Endothelial cell (in vitro differentiated cells): ENCODE measurements at regions not wholly inside any gene's neighbourhood (a gene's known extent, or its start where the extent isn't known, plus 50 kb on each side); places are given as distances from the start of the nearest gene placed in this dataset.

Experiments
- DNase-seq: peaks from one replicate; pipeline ENCODE4 v3.0.0; 2021; ENCODE audit warnings: low spot score
- H3K27ac Mint-ChIP-seq: one replicate; pipeline ENCODE4 v1.8.0; 2021; ENCODE audit warnings: mixed read lengths, inconsistent platforms; ENCODE audit not compliant: unreplicated experiment
- H3K27me3 Mint-ChIP-seq: one replicate; pipeline ENCODE4 v1.8.0; 2021; ENCODE audit warnings: mild to moderate bottlenecking, moderate library complexity, mixed read lengths, inconsistent platforms; ENCODE audit not compliant: unreplicated experiment
- H3K36me3 Mint-ChIP-seq: one replicate; pipeline ENCODE4 v1.8.0; 2021; ENCODE audit warnings: mild to moderate bottlenecking, low read depth, mixed read lengths, inconsistent platforms; ENCODE audit not compliant: unreplicated experiment
- H3K4me1 Mint-ChIP-seq: one replicate; pipeline ENCODE4 v1.8.0; 2021; ENCODE audit warnings: mild to moderate bottlenecking, mixed read lengths, inconsistent platforms; ENCODE audit not compliant: unreplicated experiment
- H3K4me3 Mint-ChIP-seq: one replicate; pipeline ENCODE4 v1.8.0; 2021; ENCODE audit warnings: mild to moderate bottlenecking, mixed read lengths, inconsistent platforms; ENCODE audit not compliant: unreplicated experiment
- H3K9me3 Mint-ChIP-seq: one replicate; pipeline ENCODE4 v1.8.0; 2021; ENCODE audit warnings: mixed read lengths, inconsistent platforms; ENCODE audit not compliant: unreplicated experiment
- TF ChIP-seq, protein P1 (sequence below): fragments of 200-600 bp; sonication (generic); IDR thresholded peaks from one replicate; pipeline ENCODE4 v1.5.0; 2021; ENCODE audit warnings: antibody characterized with exemption; ENCODE audit not compliant: unreplicated experiment

GRCh38 chr1:181405584-181405983, 77.7 kb upstream of the CACNA1E start:
- H3K36me3 Mint-ChIP-seq, result no peaks in the 10 kb centered on the region
- no peaks in the 10 kb centered on the region for H3K27me3 Mint-ChIP-seq
- TF ChIP-seq, protein P1, sequence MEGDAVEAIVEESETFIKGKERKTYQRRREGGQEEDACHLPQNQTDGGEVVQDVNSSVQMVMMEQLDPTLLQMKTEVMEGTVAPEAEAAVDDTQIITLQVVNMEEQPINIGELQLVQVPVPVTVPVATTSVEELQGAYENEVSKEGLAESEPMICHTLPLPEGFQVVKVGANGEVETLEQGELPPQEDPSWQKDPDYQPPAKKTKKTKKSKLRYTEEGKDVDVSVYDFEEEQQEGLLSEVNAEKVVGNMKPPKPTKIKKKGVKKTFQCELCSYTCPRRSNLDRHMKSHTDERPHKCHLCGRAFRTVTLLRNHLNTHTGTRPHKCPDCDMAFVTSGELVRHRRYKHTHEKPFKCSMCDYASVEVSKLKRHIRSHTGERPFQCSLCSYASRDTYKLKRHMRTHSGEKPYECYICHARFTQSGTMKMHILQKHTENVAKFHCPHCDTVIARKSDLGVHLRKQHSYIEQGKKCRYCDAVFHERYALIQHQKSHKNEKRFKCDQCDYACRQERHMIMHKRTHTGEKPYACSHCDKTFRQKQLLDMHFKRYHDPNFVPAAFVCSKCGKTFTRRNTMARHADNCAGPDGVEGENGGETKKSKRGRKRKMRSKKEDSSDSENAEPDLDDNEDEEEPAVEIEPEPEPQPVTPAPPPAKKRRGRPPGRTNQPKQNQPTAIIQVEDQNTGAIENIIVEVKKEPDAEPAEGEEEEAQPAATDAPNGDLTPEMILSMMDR, result no peak
- H3K27ac Mint-ChIP-seq, result no peak overlapping the region
- no peaks in the 10 kb centered on the region for H3K4me1 Mint-ChIP-seq
- no peak for DNase-seq
- no peak overlapping the region for H3K4me3 Mint-ChIP-seq
- H3K9me3 Mint-ChIP-seq, result no peaks in the 10 kb centered on the region

- H3K9me3 Mint-ChIP-seq, result no peaks in the 10 kb centered on the region
- TF ChIP-seq, protein P1, result no peak
- DNase-seq, result no peak
- H3K36me3 Mint-ChIP-seq, result no peaks in the 10 kb centered on the region
- H3K27ac Mint-ChIP-seq, result no peak overlapping the region
- no peaks in the 10 kb centered on the region for H3K27me3 Mint-ChIP-seq
- H3K4me1 Mint-ChIP-seq, result no peaks in the 10 kb centered on the region
- no peak overlapping the region for H3K4me3 Mint-ChIP-seq
Measured at GRCh38 chr1:181406989-181407388, 76.3 kb upstream of the CACNA1E start.

DNA sequence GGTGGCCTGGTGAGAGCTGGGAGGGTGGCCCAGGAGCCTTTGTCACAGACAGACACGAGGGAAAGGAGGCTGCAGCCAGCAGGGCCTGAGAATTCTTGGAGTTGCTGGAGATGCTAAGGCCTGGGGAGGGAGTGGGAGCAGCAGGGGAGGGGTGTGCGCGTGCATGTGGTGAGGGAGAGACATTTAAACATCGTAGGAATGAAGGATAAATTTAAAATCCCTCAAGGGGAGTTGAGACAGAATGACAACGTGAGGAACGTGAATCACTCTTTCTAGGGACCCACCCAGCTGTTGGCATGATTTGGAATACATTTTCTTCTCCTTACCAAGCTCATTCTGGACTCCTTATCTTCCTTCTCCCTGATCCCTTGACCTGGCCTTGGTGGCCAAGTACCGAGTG, 73.3 kb upstream of the CACNA1E start:
- TF ChIP-seq, protein P1, result no peak
- H3K4me1 Mint-ChIP-seq, result no peaks in the 10 kb centered on the region
- H3K27me3 Mint-ChIP-seq, result no peaks in the 10 kb centered on the region
- H3K36me3 Mint-ChIP-seq, result no peaks in the 10 kb centered on the region
- H3K27ac Mint-ChIP-seq, result no peak overlapping the region
- DNase-seq, result no peak
- H3K9me3 Mint-ChIP-seq, result no peaks in the 10 kb centered on the region
- no peak overlapping the region for H3K4me3 Mint-ChIP-seq

DNA sequence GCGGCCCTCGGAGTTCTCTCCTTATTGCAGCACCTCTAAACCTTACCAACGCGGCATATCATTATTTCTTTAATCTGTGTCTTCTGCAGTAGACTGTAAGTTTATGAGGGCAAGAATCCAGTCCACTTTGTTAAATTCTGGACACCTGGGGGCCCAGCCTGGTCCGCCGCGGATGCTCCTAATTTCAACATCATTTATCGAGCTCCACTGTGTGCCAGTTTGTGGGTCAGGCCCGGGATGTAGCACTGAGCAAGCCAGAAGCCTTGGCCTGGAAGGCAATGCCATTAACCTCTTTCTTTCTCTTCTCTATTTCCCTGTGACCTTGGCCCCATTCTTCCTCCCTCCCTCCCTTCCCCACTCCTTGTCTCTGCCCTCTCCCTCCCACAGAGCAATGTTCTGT, 70.6 kb upstream of the CACNA1E start:
- Mint-ChIP-seq H3K27me3 (peaks cover 2% of the 10 kb centered on the region), H3K4me3 (no peak overlapping the region), H3K9me3 (no peaks in the 10 kb centered on the region)

DNA sequence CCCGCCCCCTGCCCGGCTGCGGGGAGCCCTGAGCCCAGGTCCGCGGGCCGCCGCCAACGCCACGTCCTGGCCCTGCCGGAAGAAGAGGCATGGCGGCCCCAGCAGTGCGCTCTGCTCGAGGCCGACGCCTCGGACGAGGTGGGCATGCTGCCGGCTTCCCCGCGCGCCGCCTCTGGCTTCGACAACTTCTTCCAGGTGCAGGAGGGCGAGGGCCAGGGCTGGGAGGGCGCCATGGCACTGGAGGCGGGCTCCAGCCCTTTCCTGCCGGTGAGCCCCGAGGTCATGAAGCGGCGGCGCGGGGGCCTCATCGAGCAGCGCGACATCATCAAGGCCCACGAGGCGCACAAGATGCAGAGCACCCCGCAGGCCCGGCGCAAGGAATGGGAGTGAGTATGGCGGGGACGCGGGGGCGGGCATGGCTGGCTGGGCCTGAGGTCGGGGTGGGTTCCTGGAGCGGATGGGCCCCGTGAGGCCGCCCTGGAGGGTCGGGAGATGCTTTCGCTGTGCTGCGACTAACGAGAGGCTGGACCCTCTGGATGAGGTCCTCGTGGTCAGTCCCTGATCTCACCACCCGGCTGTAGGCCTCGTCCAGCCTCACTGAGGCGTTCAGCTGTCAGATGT, 70.0 kb upstream of the CACNA1E start:
- peaks cover 2% of the 10 kb centered on the region for H3K27me3 Mint-ChIP-seq
- H3K36me3 Mint-ChIP-seq, result no peaks in the 10 kb centered on the region
- no peak for DNase-seq
- TF ChIP-seq, protein P1, result no peak
- H3K9me3 Mint-ChIP-seq, result no peaks in the 10 kb centered on the region
- H3K27ac Mint-ChIP-seq, result no peak overlapping the region
- no peak overlapping the region for H3K4me3 Mint-ChIP-seq
- no peaks in the 10 kb centered on the region for H3K4me1 Mint-ChIP-seq

More for the DNA sequence above, 70.6 kb upstream of the CACNA1E start:
- DNase-seq, result no peak
- TF ChIP-seq, protein P1, result no peak
- no peaks in the 10 kb centered on the region for H3K4me1 Mint-ChIP-seq
- no peaks in the 10 kb centered on the region for H3K36me3 Mint-ChIP-seq
- no peak overlapping the region for H3K27ac Mint-ChIP-seq
